NT2/D1 (cell line): ENCODE measurements at regions not wholly inside any gene's neighbourhood (a gene's known extent, or its start where the extent isn't known, plus 50 kb on each side); places are given as distances from the start of the nearest gene placed in this dataset.

ENCODE experiments used
- SUZ12 ChIP-seq: IDR thresholded peaks from 2 replicates; pipeline ENCODE4 v1.6.1; 2011; ENCODE audit not compliant: insufficient read length, insufficient read depth; ENCODE audit errors: extremely low read depth
- YY1 ChIP-seq: IDR thresholded peaks from 2 replicates; pipeline ENCODE4 v1.6.1; 2011; ENCODE audit not compliant: insufficient read length, insufficient read depth
- ZNF274 ChIP-seq: IDR thresholded peaks from 2 replicates; pipeline ENCODE4 v1.6.1; 2011; ENCODE audit warnings: mild to moderate bottlenecking, low read depth, low read length

DNA sequence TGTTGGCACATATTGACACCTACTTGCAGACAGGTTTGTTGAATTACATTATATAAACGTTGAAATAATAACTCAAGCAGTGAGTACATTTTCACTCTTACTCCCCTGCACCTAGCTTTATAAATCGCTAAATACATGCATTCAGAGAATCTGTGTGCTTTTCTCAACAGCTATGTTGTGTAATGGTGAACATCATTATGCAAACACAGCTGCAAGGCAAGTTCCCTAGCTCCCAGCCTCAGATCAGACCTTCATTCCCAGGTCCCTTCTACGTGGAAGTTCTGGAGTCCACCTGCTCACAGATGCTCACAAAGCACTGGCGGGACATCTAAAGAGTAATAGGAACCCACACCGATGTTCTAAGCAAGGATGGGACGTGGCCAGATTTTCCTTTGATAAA, 86.8 kb upstream of the PEG3 start:
- TF ChIP-seq YY1 (no peak), SUZ12 (no peak), ZNF274 (no peak)
